ENCODE measurements at regions not wholly inside any gene's neighbourhood (a gene's known extent, or its start where the extent isn't known, plus 50 kb on each side); places are given as distances from the start of the nearest gene placed in this dataset.

DNA sequence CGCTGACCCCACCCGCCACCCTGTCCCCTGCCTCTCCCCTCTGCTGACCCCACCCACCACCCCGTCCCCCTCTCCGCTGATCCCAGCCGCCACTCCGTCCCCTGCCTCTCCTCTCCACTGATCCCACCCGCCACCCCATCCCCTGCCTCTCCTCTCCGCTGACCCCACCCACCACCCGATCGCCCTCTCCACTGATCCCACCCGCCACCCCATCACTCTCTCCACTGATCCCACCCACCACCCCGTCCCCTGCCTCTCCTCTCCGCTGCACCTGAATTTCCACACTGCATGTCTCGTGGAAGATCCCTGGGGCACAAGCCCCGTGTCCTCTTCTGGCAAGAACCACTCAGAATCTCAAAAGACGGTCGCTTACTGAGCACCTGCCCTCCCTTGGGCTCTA lies 53.4 kb upstream of the OLFM1 start:
- no peak overlapping the region for H3K27ac ChIP-seq
- no peaks in the 10 kb centered on the region for H3K9me3 ChIP-seq
- intact Hi-C loops (cut with DNase I): no loop called here
- no peaks in the 10 kb centered on the region for H3K4me1 ChIP-seq
- no peaks in the 10 kb centered on the region for H3K36me3 ChIP-seq
- peak; percentile 32 for DNase-seq
- H3K4me3 ChIP-seq: no peak overlapping the region
- H3K27me3 ChIP-seq: peaks cover 0 to 36% (median 0%) of the 10 kb centered on the region in 3 donors
- TF ChIP-seq, protein P1, sequence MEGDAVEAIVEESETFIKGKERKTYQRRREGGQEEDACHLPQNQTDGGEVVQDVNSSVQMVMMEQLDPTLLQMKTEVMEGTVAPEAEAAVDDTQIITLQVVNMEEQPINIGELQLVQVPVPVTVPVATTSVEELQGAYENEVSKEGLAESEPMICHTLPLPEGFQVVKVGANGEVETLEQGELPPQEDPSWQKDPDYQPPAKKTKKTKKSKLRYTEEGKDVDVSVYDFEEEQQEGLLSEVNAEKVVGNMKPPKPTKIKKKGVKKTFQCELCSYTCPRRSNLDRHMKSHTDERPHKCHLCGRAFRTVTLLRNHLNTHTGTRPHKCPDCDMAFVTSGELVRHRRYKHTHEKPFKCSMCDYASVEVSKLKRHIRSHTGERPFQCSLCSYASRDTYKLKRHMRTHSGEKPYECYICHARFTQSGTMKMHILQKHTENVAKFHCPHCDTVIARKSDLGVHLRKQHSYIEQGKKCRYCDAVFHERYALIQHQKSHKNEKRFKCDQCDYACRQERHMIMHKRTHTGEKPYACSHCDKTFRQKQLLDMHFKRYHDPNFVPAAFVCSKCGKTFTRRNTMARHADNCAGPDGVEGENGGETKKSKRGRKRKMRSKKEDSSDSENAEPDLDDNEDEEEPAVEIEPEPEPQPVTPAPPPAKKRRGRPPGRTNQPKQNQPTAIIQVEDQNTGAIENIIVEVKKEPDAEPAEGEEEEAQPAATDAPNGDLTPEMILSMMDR (IDR thresholded peaks at IDR 0.05): no peak
- TF ChIP-seq POLR2A (IDR thresholded peaks at IDR 0.05) (no peak), EP300 (IDR thresholded peaks at IDR 0.05) (no peak), POLR2AphosphoS5 (IDR thresholded peaks at IDR 0.05) (no peak)
- 83 to 85% methylated on average over 17 of the region's 17 CpGs for WGBS, 2 donors

DNA sequence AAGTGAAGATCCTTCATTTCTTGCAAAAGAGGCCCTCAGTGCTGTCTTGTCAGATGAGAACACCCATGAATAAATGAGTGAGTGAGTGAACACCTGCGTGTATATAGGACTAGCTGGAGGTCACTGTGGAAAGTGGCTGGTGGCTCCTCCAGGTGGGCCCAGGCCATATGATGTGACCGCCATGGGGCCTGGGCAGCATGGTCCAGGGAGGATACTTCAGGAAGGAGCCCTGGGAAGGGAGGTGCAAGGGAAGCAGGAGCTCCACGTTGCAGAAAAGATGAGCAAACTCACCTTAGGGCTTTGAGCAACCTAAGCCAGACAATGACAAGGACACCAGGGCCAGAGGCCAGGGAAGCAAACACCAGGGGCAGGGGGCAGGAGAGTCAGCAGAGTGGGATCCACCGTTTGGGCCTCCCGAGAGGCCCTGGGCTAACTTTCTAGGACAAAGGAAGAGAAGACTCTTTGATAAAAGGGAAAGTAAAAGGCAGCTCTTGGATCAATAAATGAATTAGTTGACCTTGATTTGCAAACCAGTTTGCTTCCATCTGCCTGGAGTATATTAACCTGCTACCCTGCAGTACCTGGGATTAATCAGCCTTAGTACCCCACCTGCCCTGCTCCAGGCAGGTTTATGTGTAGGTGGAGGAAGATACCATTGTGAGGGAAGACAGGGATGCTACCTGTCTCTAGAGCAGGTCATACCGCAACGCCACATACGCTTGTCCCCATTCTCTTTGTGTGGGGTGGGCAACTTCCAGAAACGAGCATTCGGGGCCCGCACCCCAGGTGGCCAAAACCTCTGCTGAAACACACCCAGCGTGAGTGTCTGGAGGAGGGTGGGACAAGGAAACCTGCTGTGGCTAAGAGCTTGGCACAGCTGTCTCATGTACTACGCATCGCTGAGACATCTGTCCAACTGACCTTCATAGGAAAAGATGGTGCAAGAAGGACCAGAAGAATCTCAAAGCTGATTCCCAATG lies 51.4 kb upstream of the OLFM1 start:
- H3K9me3 ChIP-seq: no peaks in the 10 kb centered on the region
- no peak for TF ChIP-seq POLR2A (IDR thresholded peaks at IDR 0.05)
- TF ChIP-seq, protein P1 (IDR thresholded peaks at IDR 0.05): no peak
- TF ChIP-seq EP300 (IDR thresholded peaks at IDR 0.05): no peak
- TF ChIP-seq POLR2AphosphoS5 (IDR thresholded peaks at IDR 0.05): no peak
- 81 to 86% methylated on average over 14 of the region's 14 CpGs for WGBS, 2 donors
- peaks cover 0 to 24% (median 0%) of the 10 kb centered on the region in 3 donors for H3K27me3 ChIP-seq
- no peaks in the 10 kb centered on the region for H3K36me3 ChIP-seq
- intact Hi-C loops (cut with DNase I): no loop called here
- no peaks in the 10 kb centered on the region for H3K4me1 ChIP-seq
- DNase-seq: peak; percentile 58
- no peak overlapping the region for H3K27ac ChIP-seq
- H3K4me3 ChIP-seq: no peak overlapping the region

DNA sequence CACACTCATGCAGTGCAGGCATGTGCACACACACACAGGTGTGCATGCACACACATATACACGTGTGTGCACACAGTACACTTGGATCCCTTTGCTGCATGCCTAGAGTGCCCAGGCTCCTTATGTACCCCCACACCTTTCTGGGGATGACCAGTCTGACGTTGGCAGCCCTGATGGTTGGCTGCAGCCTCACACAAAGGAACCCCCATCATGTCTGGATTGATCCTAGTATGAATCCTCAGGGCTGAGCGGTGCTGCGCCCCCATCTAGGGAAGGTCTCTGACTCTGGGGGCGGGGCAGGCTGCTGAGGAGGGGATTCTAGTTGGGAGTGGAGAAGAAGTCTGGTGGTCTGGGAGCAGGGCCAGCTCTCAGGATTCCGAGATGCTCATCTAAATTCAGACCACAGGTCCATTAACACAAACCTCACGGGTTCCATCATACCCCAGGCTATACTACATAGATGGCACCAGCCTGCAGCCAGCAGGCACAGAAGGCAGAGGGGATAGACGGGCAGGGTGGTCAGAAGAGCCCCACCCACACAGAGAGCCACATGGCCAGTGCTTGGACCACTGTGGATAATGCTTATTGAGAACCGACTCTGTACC lies 50.5 kb upstream of the OLFM1 start:
- H3K27ac ChIP-seq: no peak overlapping the region
- no peaks in the 10 kb centered on the region for H3K36me3 ChIP-seq
- peak; percentile 46 for DNase-seq
- intact Hi-C loops (cut with DNase I): no loop called here
- no peaks in the 10 kb centered on the region for H3K9me3 ChIP-seq
- WGBS, 2 donors: 62 to 82% methylated on average over 9 of the region's 9 CpGs
- TF ChIP-seq, protein P1 (IDR thresholded peaks at IDR 0.05): no peak
- TF ChIP-seq POLR2A (IDR thresholded peaks at IDR 0.05): no peak
- peaks cover 0 to 23% (median 0%) of the 10 kb centered on the region in 3 donors for H3K27me3 ChIP-seq
- H3K4me1 ChIP-seq: no peaks in the 10 kb centered on the region
- no peak overlapping the region for H3K4me3 ChIP-seq

DNA sequence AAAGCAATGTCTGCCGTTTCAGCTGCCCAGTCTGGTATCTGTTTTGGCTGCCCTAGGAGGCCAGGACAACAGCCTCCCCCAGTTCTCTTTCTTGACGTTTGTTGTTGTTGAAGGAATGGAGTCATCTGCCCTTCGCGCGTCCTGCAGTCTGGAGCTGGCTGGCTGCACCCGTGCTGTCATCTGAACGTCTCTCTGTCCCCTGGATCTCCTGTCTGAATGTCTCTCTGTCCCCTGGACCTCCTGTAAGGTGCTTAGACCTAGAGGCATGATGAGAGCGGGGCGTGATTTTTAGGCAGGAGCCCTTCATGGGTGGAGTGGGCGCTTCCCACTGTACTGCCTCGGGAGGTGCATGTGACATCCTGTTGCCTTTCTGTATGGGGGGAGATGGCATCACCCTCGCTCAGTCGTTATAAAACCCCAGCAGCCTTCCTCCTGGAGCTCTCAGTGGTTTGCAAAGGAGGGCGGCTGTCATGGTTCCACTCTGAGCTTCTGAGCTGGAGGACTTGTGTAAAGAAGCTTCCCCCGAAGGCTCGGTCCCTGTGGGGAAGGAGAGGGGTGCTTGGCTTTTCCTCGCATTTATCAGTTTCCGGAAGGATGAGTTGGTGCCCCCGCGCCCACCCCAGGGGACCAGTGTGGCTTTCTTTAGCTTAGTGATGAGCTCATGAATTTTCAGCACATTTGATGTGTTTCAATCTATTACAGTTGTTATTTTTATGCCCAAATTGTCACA lies 49.8 kb upstream of the OLFM1 start:
- peak; percentile 43 for DNase-seq
- H3K4me3 ChIP-seq: no peak overlapping the region
- intact Hi-C loops (cut with DNase I): no loop called here
- WGBS, 2 donors: 76 to 77% methylated on average over 20 of the region's 20 CpGs
- H3K27me3 ChIP-seq: peaks cover 0 to 17% (median 0%) of the 10 kb centered on the region in 3 donors
- H3K27ac ChIP-seq: no peak overlapping the region
- TF ChIP-seq POLR2A (IDR thresholded peaks at IDR 0.05) (no peak), POLR2AphosphoS5 (IDR thresholded peaks at IDR 0.05) (no peak)
- no peaks in the 10 kb centered on the region for H3K9me3 ChIP-seq
- H3K4me1 ChIP-seq: no peaks in the 10 kb centered on the region
- H3K36me3 ChIP-seq: no peaks in the 10 kb centered on the region
